ENCODE measurements at regions not wholly inside any gene's neighbourhood (a gene's known extent, or its start where the extent isn't known, plus 50 kb on each side); places are given as distances from the start of the nearest gene placed in this dataset.
"Not testable (repeated sequence)": the region's sequence is repeated elsewhere in the genome, so short reads cannot be mapped to it uniquely, and the experiment has no call there.

GRCh38 chrX:22855693-22856092 lies 144.1 kb upstream of the DDX53 start:
- H3K9me3 ChIP-seq: no peaks in the 10 kb centered on the region
- no peaks in the 10 kb centered on the region for H3K27me3 ChIP-seq
- H3K4me3 ChIP-seq: no peak overlapping the region
- H3K27ac ChIP-seq: no peak overlapping the region
- H3K9ac ChIP-seq (ENCODE audit: low read depth in 2 of 2, low read length in 2 of 2): no peak overlapping the region
- TF ChIP-seq CTCF (IDR thresholded peaks at IDR 0.05): no peak
- no peaks in the 10 kb centered on the region for H3K4me1 ChIP-seq
- no peaks in the 10 kb centered on the region for H3K36me3 ChIP-seq
- DNase-seq: no peak
- intact Hi-C loops (cut with DNase I): no loop called here

GRCh38 chrX:22859642-22860041 lies 140.1 kb upstream of the DDX53 start:
- Histone ChIP-seq H3K27ac (no peak overlapping the region), H3K4me1 (no peaks in the 10 kb centered on the region), H3K9ac (ENCODE audit: low read depth in 2 of 2, low read length in 2 of 2) (no peak overlapping the region), H3K4me3 (no peak overlapping the region), H3K27me3 (no peaks in the 10 kb centered on the region), H3K36me3 (no peaks in the 10 kb centered on the region), H3K9me3 (no peaks in the 10 kb centered on the region)
- intact Hi-C loops (cut with DNase I): no loop called here
- TF ChIP-seq CTCF (IDR thresholded peaks at IDR 0.05): no peak
- DNase-seq: no peak

- intact Hi-C loops (cut with DNase I): not testable (repeated sequence)
Observed at GRCh38 chrX:22866801-22867200, 133.0 kb upstream of the DDX53 start.

GRCh38 chrX:22882543-22882942 lies 117.2 kb upstream of the DDX53 start:
- no peak for TF ChIP-seq CTCF (IDR thresholded peaks at IDR 0.05)

More at GRCh38 chrX:22866801-22867200, 133.0 kb upstream of the DDX53 start:
- H3K36me3 ChIP-seq; H3K4me1 ChIP-seq; H3K27ac ChIP-seq; H3K27me3 ChIP-seq; H3K9me3 ChIP-seq; H3K9ac ChIP-seq (ENCODE audit: low read depth in 2 of 2, low read length in 2 of 2); H3K4me3 ChIP-seq: not testable (repeated sequence)
- peak; percentile 19 for DNase-seq

GRCh38 chrX:22889819-22890218 lies 109.9 kb upstream of the DDX53 start:
- Histone ChIP-seq H3K9me3 (no peaks in the 10 kb centered on the region), H3K4me1 (no peaks in the 10 kb centered on the region), H3K9ac (ENCODE audit: low read depth in 2 of 2, low read length in 2 of 2) (no peak overlapping the region), H3K27me3 (no peaks in the 10 kb centered on the region), H3K27ac (no peak overlapping the region), H3K4me3 (no peak overlapping the region), H3K36me3 (no peaks in the 10 kb centered on the region)
- DNase-seq: no peak
- intact Hi-C loops (cut with DNase I): no loop called here
- no peak for TF ChIP-seq CTCF (IDR thresholded peaks at IDR 0.05)

More at GRCh38 chrX:22882543-22882942, 117.2 kb upstream of the DDX53 start:
- intact Hi-C loops (cut with DNase I): no loop called here
- H3K27ac ChIP-seq: no peak overlapping the region
- no peak for DNase-seq
- H3K27me3 ChIP-seq: no peaks in the 10 kb centered on the region
- no peaks in the 10 kb centered on the region for H3K4me1 ChIP-seq
- no peaks in the 10 kb centered on the region for H3K9me3 ChIP-seq
- H3K9ac ChIP-seq (ENCODE audit: low read depth in 2 of 2, low read length in 2 of 2): no peak overlapping the region
- H3K4me3 ChIP-seq: no peak overlapping the region
- no peaks in the 10 kb centered on the region for H3K36me3 ChIP-seq

GRCh38 chrX:22912616-22913015 lies 87.1 kb upstream of the DDX53 start:
- Histone ChIP-seq H3K4me1 (no peaks in the 10 kb centered on the region), H3K27ac (no peak overlapping the region), H3K27me3 (no peaks in the 10 kb centered on the region), H3K9ac (ENCODE audit: low read depth in 2 of 2, low read length in 2 of 2) (no peak overlapping the region), H3K36me3 (no peaks in the 10 kb centered on the region), H3K9me3 (no peaks in the 10 kb centered on the region), H3K4me3 (no peak overlapping the region)
- TF ChIP-seq CTCF (IDR thresholded peaks at IDR 0.05): no peak
- no peak for DNase-seq
- intact Hi-C loops (cut with DNase I): no loop called here

Measured in colonic mucosa (tissue), 4 donors.